Naive thymus-derived CD8-positive, alpha-beta T cell (primary cell): ENCODE measurements at regions not wholly inside any gene's neighbourhood (a gene's known extent, or its start where the extent isn't known, plus 50 kb on each side); places are given as distances from the start of the nearest gene placed in this dataset.
"Not testable (repeated sequence)": the region's sequence is repeated elsewhere in the genome, so short reads cannot be mapped to it uniquely, and the experiment has no call there.

Experiments
- ATAC-seq, 2 donors: fragments of 150-1000 bp; cut with Tn5 transposase in 1 of 2; sonication (Bioruptor Pico), chemical (Tn5 transposase) in 1 of 2; 1 replicate in 1 of 2; 2 replicates in 1 of 2; pipeline ENCODE4 v1.10.0; 2021; ENCODE audit warnings: mild to moderate bottlenecking in 2 of 2, moderate library complexity in 2 of 2
- POLR2A ChIA-PET: fragments of 350-600 bp; sonication (Branson Sonifier 250); formaldehyde crosslinking; loops from one replicate; lab custom pipeline; 2021; ENCODE audit warnings: antibody characterized with exemption; lab: Charles Lee
- DNase-seq, 10 donors: peaks; one replicate each; pipeline versions ENCODE4 v3.0.0 to v3.0.0-alpha.2; 2020 to 2022
- H3K27ac Mint-ChIP-seq, 10 donors: one replicate each; pipeline ENCODE4 v1.8.0; 2020 to 2022; ENCODE audit warnings: mild to moderate bottlenecking in 10 of 10, mixed read lengths in 10 of 10, moderate library complexity in 4 of 10, inconsistent platforms in 1 of 10
- H3K27me3 Mint-ChIP-seq, 5 donors: one replicate each; pipeline ENCODE4 v1.8.0; 2021 to 2022; ENCODE audit warnings: mixed read lengths in 5 of 5
- H3K36me3 Mint-ChIP-seq, 3 donors: one replicate each; pipeline ENCODE4 v1.8.0; 2020 to 2022; ENCODE audit warnings: mixed read lengths in 3 of 3, mild to moderate bottlenecking in 2 of 3, inconsistent platforms in 1 of 3
- H3K4me1 Mint-ChIP-seq, 4 donors: one replicate each; pipeline ENCODE4 v1.8.0; 2021 to 2022; ENCODE audit warnings: mixed read lengths in 4 of 4
- H3K4me3 Mint-ChIP-seq, 10 donors: one replicate each; pipeline ENCODE4 v1.8.0; 2020 to 2022; ENCODE audit warnings: mild to moderate bottlenecking in 10 of 10, mixed read lengths in 10 of 10, moderate library complexity in 6 of 10, inconsistent platforms in 1 of 10
- H3K9me3 Mint-ChIP-seq, 9 donors: one replicate each; pipeline ENCODE4 v1.8.0; 2020 to 2022; ENCODE audit warnings: mixed read lengths in 9 of 9, mild to moderate bottlenecking in 3 of 9, inconsistent platforms in 1 of 9, moderate library complexity in 1 of 9

DNA sequence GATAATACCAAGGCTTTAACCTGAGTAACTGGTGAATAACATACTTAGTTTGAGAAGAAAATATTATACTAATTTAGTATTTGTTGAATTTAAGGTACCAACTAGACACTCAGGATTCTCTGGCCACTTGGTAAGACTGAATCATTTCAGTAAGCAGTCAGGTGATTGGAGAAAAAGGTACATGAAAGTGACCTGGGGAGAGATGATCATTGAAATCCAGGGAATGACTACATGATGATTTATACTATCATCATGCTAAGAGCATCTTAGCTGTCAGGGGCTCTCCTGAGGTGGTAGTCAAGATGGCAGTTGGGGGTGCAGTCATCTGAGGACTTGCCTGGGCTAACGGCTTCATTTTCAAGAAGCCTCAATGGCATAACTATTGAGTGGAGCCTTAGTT lies 571.2 kb upstream of the ACVR2A start:
- Mint-ChIP-seq H3K4me3 (no peak overlapping the region), H3K9me3 (peaks cover 4 to 19% (median 15%) of the 10 kb centered on the region in 9 donors), H3K36me3 (peaks cover 0 to 8% (median 0%) of the 10 kb centered on the region in 3 donors), H3K4me1 (no peaks in the 10 kb centered on the region), H3K27me3 (peaks cover 0 to 22% (median 4%) of the 10 kb centered on the region in 5 donors), H3K27ac (no peak overlapping the region)
- DNase-seq, result no peak
- ATAC-seq, result no peak
- POLR2A ChIA-PET, result no interaction called here

DNA sequence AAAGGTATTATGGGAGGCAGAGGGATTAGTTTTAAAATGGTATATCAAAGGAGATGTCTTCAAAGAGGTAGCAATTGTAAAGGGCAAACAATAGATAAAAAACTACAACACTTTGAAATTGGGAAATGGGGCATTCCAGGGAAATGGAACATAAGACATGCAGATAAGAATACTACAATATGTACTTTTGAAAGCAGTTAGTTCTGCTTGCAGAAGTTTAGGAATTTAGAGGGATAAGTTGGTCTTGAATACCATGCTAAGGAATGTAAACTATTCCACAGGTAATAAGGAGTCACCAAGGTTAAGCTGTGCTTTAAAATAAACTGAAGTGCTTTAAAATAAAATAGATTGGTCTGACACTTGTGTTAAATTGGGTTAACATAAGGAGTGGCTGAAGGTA lies 571.7 kb upstream of the ACVR2A start:
- Mint-ChIP-seq H3K4me3 (no peak overlapping the region), H3K36me3 (peaks cover 0 to 8% (median 0%) of the 10 kb centered on the region in 3 donors), H3K27ac (no peak overlapping the region), H3K9me3 (peaks cover 4 to 24% (median 18%) of the 10 kb centered on the region in 9 donors), H3K27me3 (peaks cover 0 to 22% (median 4%) of the 10 kb centered on the region in 5 donors), H3K4me1 (no peaks in the 10 kb centered on the region)
- DNase-seq (no peak), ATAC-seq (no peak)
- POLR2A ChIA-PET, result no interaction called here

DNA sequence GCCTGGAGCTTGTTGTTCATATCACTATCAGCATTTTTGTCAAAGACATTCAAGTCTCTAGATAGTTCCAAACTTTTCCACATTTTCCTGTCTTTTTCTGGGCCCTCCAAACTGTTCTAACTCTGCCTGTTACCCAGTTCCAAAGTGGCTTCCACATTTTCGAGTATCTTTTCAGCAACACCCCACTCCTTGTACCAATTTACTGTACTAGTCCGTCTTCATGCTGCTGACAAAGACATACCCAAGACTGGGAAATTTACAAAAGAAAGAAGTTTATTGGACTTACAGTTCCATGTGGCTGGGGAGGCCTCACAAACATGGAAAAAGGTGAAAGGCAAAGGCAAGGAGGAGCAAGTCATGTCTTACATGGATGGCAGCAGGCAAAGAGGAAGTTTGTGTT lies 575.2 kb upstream of the ACVR2A start:
- DNase-seq, H3K27ac Mint-ChIP-seq, H3K4me1 Mint-ChIP-seq, POLR2A ChIA-PET, ATAC-seq, H3K4me3 Mint-ChIP-seq: not testable (repeated sequence)
- Mint-ChIP-seq H3K36me3 (peaks cover 0 to 23% (median 0%) of the 10 kb centered on the region in 3 donors), H3K9me3 (peaks cover 9 to 37% (median 25%) of the 10 kb centered on the region in 9 donors), H3K27me3 (peaks cover 0 to 19% (median 4%) of the 10 kb centered on the region in 5 donors)

DNA sequence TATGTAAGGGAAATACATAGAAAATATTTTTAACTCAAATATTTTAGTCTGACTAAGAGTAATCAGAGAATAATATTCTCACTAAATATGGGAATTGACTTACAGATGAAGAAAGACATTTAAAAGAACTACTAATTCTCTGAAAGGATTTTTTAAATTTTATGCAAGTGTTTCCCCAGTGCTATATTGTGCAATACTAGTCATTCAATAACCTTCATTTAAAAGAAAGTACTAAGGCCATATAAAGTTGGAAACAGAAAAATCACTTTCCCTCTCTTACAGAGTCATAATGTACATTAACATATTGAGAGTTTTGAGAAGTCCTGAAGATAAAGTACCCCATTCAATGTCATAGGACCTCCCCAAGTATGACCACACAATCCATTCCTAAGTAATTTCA lies 584.6 kb upstream of the ACVR2A start:
- no peak overlapping the region for H3K4me3 Mint-ChIP-seq
- no peak for ATAC-seq
- H3K27me3 Mint-ChIP-seq, result no peaks in the 10 kb centered on the region
- H3K9me3 Mint-ChIP-seq, result peaks cover 0 to 14% (median 0%) of the 10 kb centered on the region in 9 donors
- no peaks in the 10 kb centered on the region for H3K4me1 Mint-ChIP-seq
- no peak for DNase-seq
- POLR2A ChIA-PET, result no interaction called here
- no peak overlapping the region for H3K27ac Mint-ChIP-seq
- H3K36me3 Mint-ChIP-seq, result no peaks in the 10 kb centered on the region

DNA sequence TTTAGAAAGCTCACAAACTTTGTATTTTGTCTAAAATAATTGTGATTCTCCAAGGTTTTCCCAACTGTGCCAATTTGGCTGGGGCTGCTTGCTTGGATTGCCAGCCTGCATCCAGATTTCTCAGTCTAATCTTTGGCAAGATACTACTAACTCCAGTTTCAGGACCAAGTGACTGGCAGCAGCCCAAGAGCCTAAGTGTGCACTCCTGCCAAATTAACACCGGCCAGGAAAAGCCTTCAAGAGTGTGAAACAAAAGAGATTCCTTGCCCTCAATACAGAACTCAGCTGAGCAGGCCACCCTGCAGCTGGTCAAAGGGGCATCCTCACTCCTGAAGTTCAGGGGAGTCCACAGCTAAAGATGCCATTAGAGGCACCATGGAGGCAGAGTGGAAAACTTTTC lies 589.0 kb upstream of the ACVR2A start:
- DNase-seq (no peak), ATAC-seq (no peak)
- no peak overlapping the region for H3K27ac Mint-ChIP-seq
- H3K27me3 Mint-ChIP-seq, result peaks cover 0 to 4% (median 2%) of the 10 kb centered on the region in 5 donors
- POLR2A ChIA-PET, result no interaction called here
- no peaks in the 10 kb centered on the region for H3K4me1 Mint-ChIP-seq
- no peak overlapping the region for H3K4me3 Mint-ChIP-seq
- peaks cover 0 to 12% (median 6%) of the 10 kb centered on the region in 9 donors for H3K9me3 Mint-ChIP-seq
- no peaks in the 10 kb centered on the region for H3K36me3 Mint-ChIP-seq

DNA sequence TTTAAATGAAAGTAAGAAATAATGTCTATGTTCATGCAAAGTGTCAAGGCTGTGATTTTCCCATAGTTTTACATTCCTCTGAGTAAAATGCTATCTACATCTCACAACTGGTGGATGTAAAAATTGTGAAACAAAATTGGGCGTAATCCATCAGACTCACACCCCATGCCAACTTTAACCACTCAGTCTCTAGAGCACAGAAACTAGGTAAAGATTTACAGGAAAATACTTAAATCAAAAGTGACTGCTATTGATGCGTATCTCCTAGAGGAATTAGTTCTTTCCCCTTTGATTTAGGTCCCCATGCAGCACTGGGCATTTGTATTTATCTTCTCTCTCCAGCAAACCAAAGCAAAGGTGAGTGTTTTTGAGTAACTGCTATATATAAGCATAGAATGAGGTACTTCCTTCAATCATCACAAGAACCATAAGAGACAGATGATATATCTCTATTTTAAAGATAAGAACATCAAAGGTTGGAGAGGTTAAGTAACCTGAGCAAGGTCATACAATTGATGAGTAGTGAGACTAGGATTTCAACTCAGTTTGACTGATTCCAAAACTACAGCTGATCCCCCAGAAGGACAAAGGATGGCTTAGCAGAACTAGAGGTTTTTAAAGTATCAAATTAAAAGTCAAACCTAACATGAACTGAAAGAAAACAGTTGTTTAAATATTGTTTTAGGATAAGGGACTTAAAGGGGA lies 594.0 kb upstream of the ACVR2A start:
- DNase-seq (no peak), ATAC-seq (no peak)
- Mint-ChIP-seq H3K9me3 (peaks cover 0 to 12% (median 6%) of the 10 kb centered on the region in 9 donors), H3K27me3 (peaks cover 2 to 10% (median 2%) of the 10 kb centered on the region in 5 donors), H3K27ac (no peak overlapping the region), H3K4me1 (no peaks in the 10 kb centered on the region), H3K36me3 (no peaks in the 10 kb centered on the region), H3K4me3 (no peak overlapping the region)
- POLR2A ChIA-PET, result no interaction called here

DNA sequence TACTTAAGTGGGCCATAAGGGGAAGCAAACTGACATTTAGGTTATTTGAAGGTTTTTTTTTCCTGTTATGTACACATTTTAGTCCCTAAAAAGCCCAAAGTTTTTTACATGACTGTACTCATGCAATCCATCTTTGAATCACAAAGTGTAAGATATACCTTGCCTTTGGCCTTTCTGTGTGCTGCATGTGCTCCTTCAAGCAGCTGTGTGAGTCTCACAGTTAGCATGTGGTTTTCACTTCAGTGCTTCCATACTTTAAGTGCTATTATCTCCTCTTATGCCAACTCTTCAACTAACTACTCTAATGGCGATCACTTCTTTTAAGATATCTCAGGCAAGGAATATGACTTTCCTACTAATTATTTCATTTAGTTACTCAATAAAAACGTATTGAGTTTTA lies 597.1 kb upstream of the ACVR2A start:
- peaks cover 0 to 8% (median 3%) of the 10 kb centered on the region in 9 donors for H3K9me3 Mint-ChIP-seq
- peak overlapping the region in 1 of 10 donors; percentile 74 for H3K27ac Mint-ChIP-seq
- no peaks in the 10 kb centered on the region for H3K36me3 Mint-ChIP-seq

DNA sequence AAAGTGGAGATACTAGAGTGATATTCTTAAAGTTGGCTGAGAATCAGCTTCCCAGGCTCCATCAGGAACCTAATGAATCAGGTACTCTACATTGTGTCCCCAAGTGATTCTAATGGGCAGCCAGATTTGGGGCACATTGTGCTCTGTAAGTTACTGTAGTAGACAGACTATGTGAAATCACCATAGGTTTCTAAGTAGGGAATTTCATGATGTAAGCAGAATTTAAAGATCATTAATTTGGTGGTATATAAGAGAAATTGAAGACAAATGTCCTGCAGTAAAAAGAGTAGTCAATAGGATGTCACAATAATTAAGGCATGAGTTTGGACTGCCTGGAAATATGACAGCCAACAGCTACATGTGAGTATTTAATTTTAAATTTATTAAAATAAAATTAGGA lies 602.4 kb upstream of the ACVR2A start:
- H3K9me3 Mint-ChIP-seq, result peaks cover 0 to 14% (median 1%) of the 10 kb centered on the region in 9 donors
- POLR2A ChIA-PET, result no interaction called here

More for the DNA sequence above, 597.1 kb upstream of the ACVR2A start:
- POLR2A ChIA-PET, result no interaction called here
- DNase-seq (no peak), ATAC-seq (no peak)
- Mint-ChIP-seq H3K4me1 (no peaks in the 10 kb centered on the region), H3K4me3 (no peak overlapping the region), H3K27me3 (peaks cover 0 to 9% (median 1%) of the 10 kb centered on the region in 5 donors)

DNA sequence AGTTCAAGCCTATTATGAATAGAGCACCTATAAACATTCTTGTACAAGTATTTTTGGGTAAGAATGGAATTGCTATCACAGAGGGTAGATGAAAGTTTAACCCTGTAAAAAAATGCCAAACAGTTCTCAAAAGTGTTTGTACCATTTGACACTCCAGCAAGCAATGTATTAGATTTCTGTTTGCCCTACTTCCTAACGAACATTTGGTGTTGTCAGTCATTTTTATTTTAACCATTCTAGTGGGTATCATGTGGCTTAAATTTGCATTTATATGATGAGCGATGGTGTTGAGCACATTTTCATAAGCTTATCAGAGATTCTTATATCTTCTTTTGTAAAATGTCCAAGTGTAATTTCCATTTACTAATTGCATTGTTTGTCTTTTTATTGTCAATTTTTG lies 608.2 kb upstream of the ACVR2A start:
- Mint-ChIP-seq H3K27me3 (peaks cover 0 to 18% (median 3%) of the 10 kb centered on the region in 5 donors), H3K36me3 (no peaks in the 10 kb centered on the region), H3K9me3 (peaks cover 0 to 16% (median 2%) of the 10 kb centered on the region in 9 donors), H3K4me3 (no peak overlapping the region), H3K27ac (no peak overlapping the region), H3K4me1 (no peaks in the 10 kb centered on the region)
- POLR2A ChIA-PET, result no interaction called here
- ATAC-seq (no peak), DNase-seq (no peak)

More for the DNA sequence above, 602.4 kb upstream of the ACVR2A start:
- no peak overlapping the region for H3K27ac Mint-ChIP-seq
- DNase-seq, result no peak
- ATAC-seq, result no peak
- peaks cover 0 to 29% (median 5%) of the 10 kb centered on the region in 5 donors for H3K27me3 Mint-ChIP-seq
- H3K36me3 Mint-ChIP-seq, result no peaks in the 10 kb centered on the region
- no peak overlapping the region for H3K4me3 Mint-ChIP-seq
- no peaks in the 10 kb centered on the region for H3K4me1 Mint-ChIP-seq

DNA sequence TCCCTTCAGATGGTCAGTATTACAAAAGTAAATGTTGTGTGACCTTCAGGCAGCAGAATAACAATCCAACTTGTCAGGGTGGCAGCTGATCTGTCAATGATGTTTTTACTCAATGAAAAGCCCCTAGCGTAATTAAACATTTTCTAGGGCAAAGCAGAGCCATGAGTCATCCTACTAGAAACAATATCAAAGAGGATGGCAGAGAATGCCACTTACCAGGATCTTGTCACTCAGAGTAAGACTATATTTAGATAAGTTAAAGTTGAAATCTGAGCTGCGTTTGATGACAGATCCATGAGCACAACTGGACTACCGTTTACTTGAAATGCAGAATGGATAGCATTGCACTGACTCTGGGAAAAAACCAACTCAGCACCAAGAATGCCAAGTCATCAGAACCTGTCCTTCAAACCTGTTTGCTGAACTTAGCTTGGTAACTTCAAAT lies 612.6 kb upstream of the ACVR2A start:
- H3K4me3 Mint-ChIP-seq, result no peak overlapping the region
- ATAC-seq (no peak), DNase-seq (no peak)
- no peaks in the 10 kb centered on the region for H3K4me1 Mint-ChIP-seq
- no peak overlapping the region for H3K27ac Mint-ChIP-seq
- POLR2A ChIA-PET, result no interaction called here
- peaks cover 0 to 16% (median 1%) of the 10 kb centered on the region in 5 donors for H3K27me3 Mint-ChIP-seq
- peaks cover 0 to 14% (median 0%) of the 10 kb centered on the region in 9 donors for H3K9me3 Mint-ChIP-seq
- H3K36me3 Mint-ChIP-seq, result no peaks in the 10 kb centered on the region

DNA sequence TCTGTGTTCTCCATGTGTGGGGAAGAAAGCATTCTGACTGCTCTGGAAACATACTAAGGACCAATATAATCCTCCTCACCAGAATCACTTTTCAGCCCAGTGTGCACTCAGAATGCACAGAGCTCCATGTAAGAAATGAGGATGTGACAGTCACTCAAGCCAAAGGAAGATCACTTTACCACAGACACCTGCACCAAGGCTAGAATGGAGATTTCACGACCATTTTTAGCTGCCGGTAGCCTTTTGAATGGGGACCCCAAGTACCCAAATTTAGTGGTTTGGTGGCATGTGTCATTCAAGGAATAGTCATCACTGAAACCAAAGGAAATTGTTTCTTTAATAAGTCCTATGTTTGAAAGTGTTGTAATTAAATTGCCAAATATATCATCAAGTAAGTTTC lies 613.2 kb upstream of the ACVR2A start:
- POLR2A ChIA-PET, result no interaction called here
- H3K36me3 Mint-ChIP-seq, result no peaks in the 10 kb centered on the region
- H3K27ac Mint-ChIP-seq, result no peak overlapping the region
- ATAC-seq (no peak), DNase-seq (no peak)
- peaks cover 0 to 12% (median 0%) of the 10 kb centered on the region in 9 donors for H3K9me3 Mint-ChIP-seq
- peaks cover 0 to 16% (median 1%) of the 10 kb centered on the region in 5 donors for H3K27me3 Mint-ChIP-seq
- H3K4me3 Mint-ChIP-seq, result no peak overlapping the region
- no peaks in the 10 kb centered on the region for H3K4me1 Mint-ChIP-seq

DNA sequence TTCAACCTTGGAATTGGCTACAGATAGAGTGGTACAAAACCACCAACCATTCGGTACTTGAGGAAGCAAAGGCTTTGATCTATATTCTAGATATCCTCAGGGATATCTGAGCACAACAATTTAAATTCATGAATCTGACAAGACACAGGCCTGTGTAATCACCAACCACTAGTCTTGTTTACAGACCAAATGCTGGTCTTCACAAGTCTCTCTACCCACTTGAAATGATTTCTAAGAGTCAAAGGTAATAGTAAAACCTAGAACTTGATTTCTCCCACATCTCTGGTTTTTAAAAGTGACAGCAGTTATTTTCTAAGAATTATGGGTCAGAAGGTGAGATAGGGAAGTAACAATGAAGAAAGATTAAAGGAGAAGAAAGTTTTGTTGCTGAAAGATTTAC lies 613.7 kb upstream of the ACVR2A start:
- POLR2A ChIA-PET, result no interaction called here
- Mint-ChIP-seq H3K27ac (no peak overlapping the region), H3K4me1 (no peaks in the 10 kb centered on the region), H3K36me3 (no peaks in the 10 kb centered on the region), H3K27me3 (peaks cover 0 to 16% (median 1%) of the 10 kb centered on the region in 5 donors), H3K9me3 (peaks cover 0 to 12% (median 0%) of the 10 kb centered on the region in 9 donors), H3K4me3 (no peak overlapping the region)
- ATAC-seq (no peak), DNase-seq (no peak)

DNA sequence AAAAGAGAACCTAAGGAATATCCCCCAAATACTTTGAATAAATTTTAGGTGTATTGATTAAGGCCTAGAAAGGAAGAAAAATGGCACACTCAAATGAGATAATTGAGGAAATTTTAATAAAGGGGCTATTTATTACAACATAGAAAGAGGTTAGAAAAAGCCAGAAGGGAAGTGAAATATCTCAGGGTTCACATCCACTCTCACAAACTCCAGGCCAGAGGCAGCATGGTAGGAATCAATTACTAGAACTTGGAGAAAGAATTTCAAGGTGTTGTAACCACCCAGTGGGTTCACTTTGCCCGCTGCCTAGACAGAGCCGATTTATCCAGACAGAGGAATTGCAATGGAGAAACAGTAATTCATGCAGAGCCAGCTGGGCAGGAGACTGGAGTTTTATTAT lies 617.5 kb upstream of the ACVR2A start:
- no peak overlapping the region for H3K4me3 Mint-ChIP-seq
- no peaks in the 10 kb centered on the region for H3K4me1 Mint-ChIP-seq
- POLR2A ChIA-PET, result no interaction called here
- H3K9me3 Mint-ChIP-seq, result peaks cover 0 to 12% (median 0%) of the 10 kb centered on the region in 9 donors
- H3K36me3 Mint-ChIP-seq, result no peaks in the 10 kb centered on the region
- DNase-seq (no peak), ATAC-seq (no peak)
- H3K27me3 Mint-ChIP-seq, result peaks cover 0 to 16% (median 1%) of the 10 kb centered on the region in 5 donors
- H3K27ac Mint-ChIP-seq, result no peak overlapping the region
